ENCODE measurements at regions not wholly inside any gene's neighbourhood (a gene's known extent, or its start where the extent isn't known, plus 50 kb on each side); places are given as distances from the start of the nearest gene placed in this dataset.

GRCh38 chr15:22258009-22258397, 177.7 kb downstream of the OR4M2 start:
- no peak for TF ChIP-seq EP300 (IDR thresholded peaks at IDR 0.05)
- no peak for TF ChIP-seq CTCF (IDR thresholded peaks at IDR 0.05)
- TF ChIP-seq POLR2A (IDR thresholded peaks at IDR 0.05), result no peak

All from ovary (tissue), 3 donors.